ENCODE measurements at regions not wholly inside any gene's neighbourhood (a gene's known extent, or its start where the extent isn't known, plus 50 kb on each side); places are given as distances from the start of the nearest gene placed in this dataset.

DNA sequence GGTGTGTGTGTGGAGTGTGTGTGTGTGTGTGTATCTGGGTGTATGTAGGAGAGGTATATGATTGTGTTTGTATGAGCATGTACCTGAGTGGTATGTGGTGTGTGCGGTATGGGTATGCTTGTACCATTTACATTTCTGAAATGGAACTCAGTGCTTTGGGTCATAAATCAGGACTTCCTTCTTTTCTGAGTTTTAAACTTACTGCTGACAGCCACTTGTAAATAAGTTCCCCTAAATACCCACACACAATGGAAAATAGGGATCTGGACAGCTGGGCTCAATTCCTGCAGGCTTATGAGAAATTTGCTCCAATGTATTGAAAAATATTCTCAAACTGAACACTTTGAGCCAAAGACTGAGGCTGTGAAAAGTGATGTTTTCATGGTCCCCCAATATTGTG, 293.6 kb downstream of the HLX start:
- no peak overlapping the region for H3K9ac ChIP-seq (ENCODE audit: control insufficient read depth, insufficient read depth, low read length)
- no peak overlapping the region for H3K27ac ChIP-seq (ENCODE audit: control insufficient read depth, insufficient read depth)
- intact Hi-C loops (cut with micrococcal nuclease; ENCODE audit: unreplicated experiment) = no loop called here
- no peak for FAIRE-seq
- peaks cover 3% of the 10 kb centered on the region for H3K4me1 ChIP-seq (ENCODE audit: control insufficient read depth, insufficient read depth, low read length)
- no peaks in the 10 kb centered on the region for H4K20me1 ChIP-seq (ENCODE audit: control insufficient read depth, insufficient read depth)
- H3K9me3 ChIP-seq (replicated peaks; ENCODE audit: control insufficient read depth, insufficient read depth, low read length) = no peaks in the 10 kb centered on the region; the same call in 1 of the 3 replicates
- H3K79me2 ChIP-seq (ENCODE audit: control insufficient read depth, insufficient read depth, low read length) = no peaks in the 10 kb centered on the region
- ChIA-PET POLR2A (no interaction called here), SMC1A (ENCODE audit: uncharacterized antibody, unreplicated experiment) (interaction anchor here (3.9 to 4.3 kb wide), 2 partner anchors 9 to 30 kb away, joined by 21 to 28 read pairs; no protein-coding TSS in a partner anchor), CTCF (interaction anchor here (1.2 to 2.7 kb wide), 2 partner anchors 30 to 363 kb away, joined by 3 to 17 read pairs; no protein-coding TSS in a partner anchor), RAD21 (ENCODE audit: unreplicated experiment) (interaction anchor here (1.7 to 3.3 kb wide), 2 partner anchors 30 to 298 kb away, joined by 6 to 17 read pairs; no protein-coding TSS in a partner anchor)
- no peak overlapping the region for H3K4me3 ChIP-seq
- H2AFZ ChIP-seq (ENCODE audit: control insufficient read depth, low read depth, low read length) = no peak overlapping the region
- DNase-seq (ENCODE audit: low read depth, low spot score) = no peak
- no peak for TF ChIP-seq MYC (IDR thresholded peaks at IDR 0.05; ENCODE audit: insufficient read depth, insufficient read length, insufficient replicate concordance, low read length, severe bottlenecking)
- TF ChIP-seq YY1 (IDR thresholded peaks at IDR 0.05; ENCODE audit: low read depth, low read length) = no peak
- TF ChIP-seq, protein P1, sequence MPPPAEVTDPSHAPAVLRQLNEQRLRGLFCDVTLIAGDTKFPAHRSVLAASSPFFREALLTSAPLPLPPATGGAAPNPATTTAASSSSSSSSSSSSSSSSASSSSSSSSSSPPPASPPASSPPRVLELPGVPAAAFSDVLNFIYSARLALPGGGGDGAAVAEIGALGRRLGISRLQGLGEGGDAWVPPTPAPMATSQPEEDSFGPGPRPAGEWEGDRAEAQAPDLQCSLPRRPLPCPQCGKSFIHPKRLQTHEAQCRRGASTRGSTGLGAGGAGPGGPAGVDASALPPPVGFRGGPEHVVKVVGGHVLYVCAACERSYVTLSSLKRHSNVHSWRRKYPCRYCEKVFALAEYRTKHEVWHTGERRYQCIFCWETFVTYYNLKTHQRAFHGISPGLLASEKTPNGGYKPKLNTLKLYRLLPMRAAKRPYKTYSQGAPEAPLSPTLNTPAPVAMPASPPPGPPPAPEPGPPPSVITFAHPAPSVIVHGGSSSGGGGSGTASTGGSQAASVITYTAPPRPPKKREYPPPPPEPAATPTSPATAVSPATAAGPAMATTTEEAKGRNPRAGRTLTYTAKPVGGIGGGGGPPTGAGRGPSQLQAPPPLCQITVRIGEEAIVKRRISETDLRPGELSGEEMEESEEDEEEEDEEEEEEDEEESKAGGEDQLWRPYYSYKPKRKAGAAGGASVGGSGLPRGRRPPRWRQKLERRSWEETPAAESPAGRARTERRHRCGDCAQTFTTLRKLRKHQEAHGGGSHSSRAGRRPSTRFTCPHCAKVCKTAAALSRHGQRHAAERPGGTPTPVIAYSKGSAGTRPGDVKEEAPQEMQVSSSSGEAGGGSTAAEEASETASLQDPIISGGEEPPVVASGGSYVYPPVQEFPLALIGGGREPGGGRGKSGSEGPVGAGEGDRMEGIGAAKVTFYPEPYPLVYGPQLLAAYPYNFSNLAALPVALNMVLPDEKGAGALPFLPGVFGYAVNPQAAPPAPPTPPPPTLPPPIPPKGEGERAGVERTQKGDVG (CRISPR knock-in tag; IDR thresholded peaks at IDR 0.05) = no peak
- TF ChIP-seq NFYB (IDR thresholded peaks at IDR 0.05; ENCODE audit: insufficient read depth, low read depth, low read length) = no peak
- TF ChIP-seq CEBPB (IDR thresholded peaks at IDR 0.05; ENCODE audit: borderline replicate concordance in 1 of 2, low read depth in 2 of 2, low read length in 2 of 2) = no peak
- TF ChIP-seq RBBP5 (conservative IDR thresholded peaks at IDR 0.05) = no peak
- no peak for TF ChIP-seq PML (IDR thresholded peaks at IDR 0.05; ENCODE audit: low read length)
- TF ChIP-seq MEF2A (IDR thresholded peaks at IDR 0.05; ENCODE audit: insufficient read depth, low read depth, low read length) = no peak
- TF ChIP-seq, protein P2, sequence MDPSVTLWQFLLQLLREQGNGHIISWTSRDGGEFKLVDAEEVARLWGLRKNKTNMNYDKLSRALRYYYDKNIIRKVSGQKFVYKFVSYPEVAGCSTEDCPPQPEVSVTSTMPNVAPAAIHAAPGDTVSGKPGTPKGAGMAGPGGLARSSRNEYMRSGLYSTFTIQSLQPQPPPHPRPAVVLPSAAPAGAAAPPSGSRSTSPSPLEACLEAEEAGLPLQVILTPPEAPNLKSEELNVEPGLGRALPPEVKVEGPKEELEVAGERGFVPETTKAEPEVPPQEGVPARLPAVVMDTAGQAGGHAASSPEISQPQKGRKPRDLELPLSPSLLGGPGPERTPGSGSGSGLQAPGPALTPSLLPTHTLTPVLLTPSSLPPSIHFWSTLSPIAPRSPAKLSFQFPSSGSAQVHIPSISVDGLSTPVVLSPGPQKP (IDR thresholded peaks at IDR 0.05; ENCODE audit: low read depth, low read length) = no peak
- no peak for TF ChIP-seq IRF4 (IDR thresholded peaks at IDR 0.05; ENCODE audit: low read depth, low read length)
- TF ChIP-seq CREM (IDR thresholded peaks at IDR 0.05; ENCODE audit: low read depth) = no peak
- no peak for TF ChIP-seq MYB (IDR thresholded peaks at IDR 0.05; ENCODE audit: borderline replicate concordance, low read depth, low read length)
- TF ChIP-seq SMAD5 (IDR thresholded peaks at IDR 0.05; ENCODE audit: low read depth) = no peak
- no peak for TF ChIP-seq NFIC (IDR thresholded peaks at IDR 0.05; ENCODE audit: low read depth, low read length)
- no peak for TF ChIP-seq ETV6 (conservative IDR thresholded peaks at IDR 0.05 in 1 of 2, IDR thresholded peaks at IDR 0.05 in 1 of 2; ENCODE audit: borderline replicate concordance in 1 of 2, low read depth in 1 of 2)
- TF ChIP-seq, protein P3, sequence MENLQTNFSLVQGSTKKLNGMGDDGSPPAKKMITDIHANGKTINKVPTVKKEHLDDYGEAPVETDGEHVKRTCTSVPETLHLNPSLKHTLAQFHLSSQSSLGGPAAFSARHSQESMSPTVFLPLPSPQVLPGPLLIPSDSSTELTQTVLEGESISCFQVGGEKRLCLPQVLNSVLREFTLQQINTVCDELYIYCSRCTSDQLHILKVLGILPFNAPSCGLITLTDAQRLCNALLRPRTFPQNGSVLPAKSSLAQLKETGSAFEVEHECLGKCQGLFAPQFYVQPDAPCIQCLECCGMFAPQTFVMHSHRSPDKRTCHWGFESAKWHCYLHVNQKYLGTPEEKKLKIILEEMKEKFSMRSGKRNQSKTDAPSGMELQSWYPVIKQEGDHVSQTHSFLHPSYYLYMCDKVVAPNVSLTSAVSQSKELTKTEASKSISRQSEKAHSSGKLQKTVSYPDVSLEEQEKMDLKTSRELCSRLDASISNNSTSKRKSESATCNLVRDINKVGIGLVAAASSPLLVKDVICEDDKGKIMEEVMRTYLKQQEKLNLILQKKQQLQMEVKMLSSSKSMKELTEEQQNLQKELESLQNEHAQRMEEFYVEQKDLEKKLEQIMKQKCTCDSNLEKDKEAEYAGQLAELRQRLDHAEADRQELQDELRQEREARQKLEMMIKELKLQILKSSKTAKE (IDR thresholded peaks at IDR 0.05; ENCODE audit: low read depth, poor library complexity, severe bottlenecking) = no peak
- no peaks in the 10 kb centered on the region for H3K36me3 ChIP-seq (ENCODE audit: control insufficient read depth in 2 of 2, insufficient read depth in 2 of 2, low read length in 1 of 2)
- H3K4me2 ChIP-seq (ENCODE audit: control insufficient read depth, insufficient read depth) = no peak overlapping the region
- in situ Hi-C loops (cut with MboI) = no loop called here
- no peaks in the 10 kb centered on the region; a peak in 1 of 4 replicates for H3K27me3 ChIP-seq (replicated peaks in 1 of 2; ENCODE audit: control insufficient read depth in 2 of 2, insufficient read depth in 2 of 2, low read length in 1 of 2)
- WGBS (ENCODE audit: insufficient coverage, insufficient replicate concordance, low lambda C conversion rate, missing lambda C conversion rate) = 27% methylated on average over 1 of the region's 1 CpG
- no TSS peak for BruUV-seq (replicated peaks)
- no peak for ATAC-seq
